GM18909 (cell line): ENCODE measurements at regions not wholly inside any gene's neighbourhood (a gene's known extent, or its start where the extent isn't known, plus 50 kb on each side); places are given as distances from the start of the nearest gene placed in this dataset.
A peak's percentile ranks its signal among the peaks of the same experiment; 100 is the strongest.
"Not testable (repeated sequence)": the region's sequence is repeated elsewhere in the genome, so short reads cannot be mapped to it uniquely, and the experiment has no call there.

Experiments
- ATAC-seq: cut with Tn5 transposase; IDR thresholded peaks from one replicate; pipeline ENCODE4 v1.9.1; 2021; ENCODE audit warnings: mild to moderate bottlenecking; ENCODE audit not compliant: unreplicated experiment, poor library complexity

DNA sequence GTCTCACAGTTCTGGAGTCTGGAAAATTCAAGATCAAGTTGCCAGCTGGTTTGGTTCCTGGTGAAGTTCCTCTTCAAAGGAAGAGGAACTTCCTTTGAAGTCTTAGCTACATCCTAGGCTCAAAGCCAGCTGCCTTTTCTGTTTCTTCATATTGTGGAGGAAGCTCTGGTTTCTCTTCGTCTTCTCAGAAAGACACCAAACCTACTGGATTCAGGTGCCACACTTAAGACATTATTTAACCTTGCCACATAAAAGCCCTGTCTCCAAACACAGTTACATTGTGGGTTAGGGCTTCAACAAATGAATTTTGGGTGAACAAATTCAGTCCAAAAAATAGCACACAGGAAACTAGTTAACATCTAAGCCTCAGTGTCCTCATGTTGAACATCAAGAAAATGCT, 1019.8 kb downstream of the GALC start:
- ATAC-seq: no peak

DNA sequence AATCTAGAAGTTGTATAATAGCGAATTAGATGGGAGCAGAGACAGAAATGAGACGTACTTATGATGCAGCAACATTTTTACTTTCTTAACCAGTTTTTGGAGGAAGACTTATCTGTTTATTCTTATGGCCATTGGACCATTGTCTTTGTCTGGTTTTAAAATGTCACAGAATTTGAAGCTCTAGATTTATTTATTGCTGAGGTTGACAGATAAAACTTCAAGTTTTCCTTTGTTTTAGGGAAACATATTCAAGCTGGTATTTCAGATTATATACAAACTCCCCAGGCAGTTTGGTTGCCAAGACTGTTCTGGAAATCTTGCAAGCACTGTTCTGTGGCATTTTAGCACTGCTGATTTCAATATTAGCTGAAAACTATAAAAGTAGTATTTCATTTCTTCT, 1021.7 kb downstream of the GALC start:
- no peak for ATAC-seq

DNA sequence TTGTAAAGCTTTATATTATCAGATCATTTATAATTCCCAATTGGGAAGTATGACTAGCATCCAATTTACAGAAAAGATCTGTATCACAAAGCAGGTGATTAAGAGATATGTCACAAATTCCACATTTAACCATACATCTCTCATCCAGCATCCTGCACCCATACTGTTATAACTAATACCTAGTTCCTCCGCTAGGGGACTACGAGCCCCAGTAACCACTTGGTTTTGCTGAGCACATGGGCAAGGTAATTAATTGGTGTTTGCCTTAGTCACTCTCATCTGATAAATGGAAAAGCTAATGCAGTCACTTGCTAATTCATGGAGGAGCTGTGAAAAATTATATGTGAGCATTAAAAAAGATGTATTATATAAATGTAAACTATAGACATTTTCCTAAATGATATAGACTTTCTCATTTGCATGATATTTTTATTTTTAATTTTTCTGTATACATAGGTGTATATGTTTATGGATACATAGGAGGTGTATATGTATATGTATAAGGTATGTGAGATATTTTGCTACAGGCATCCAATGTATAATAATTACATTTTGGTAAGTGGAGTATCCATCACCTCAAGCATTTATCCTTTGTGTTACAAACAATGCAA, 1031.8 kb downstream of the GALC start:
- peak; percentile 76 for ATAC-seq

DNA sequence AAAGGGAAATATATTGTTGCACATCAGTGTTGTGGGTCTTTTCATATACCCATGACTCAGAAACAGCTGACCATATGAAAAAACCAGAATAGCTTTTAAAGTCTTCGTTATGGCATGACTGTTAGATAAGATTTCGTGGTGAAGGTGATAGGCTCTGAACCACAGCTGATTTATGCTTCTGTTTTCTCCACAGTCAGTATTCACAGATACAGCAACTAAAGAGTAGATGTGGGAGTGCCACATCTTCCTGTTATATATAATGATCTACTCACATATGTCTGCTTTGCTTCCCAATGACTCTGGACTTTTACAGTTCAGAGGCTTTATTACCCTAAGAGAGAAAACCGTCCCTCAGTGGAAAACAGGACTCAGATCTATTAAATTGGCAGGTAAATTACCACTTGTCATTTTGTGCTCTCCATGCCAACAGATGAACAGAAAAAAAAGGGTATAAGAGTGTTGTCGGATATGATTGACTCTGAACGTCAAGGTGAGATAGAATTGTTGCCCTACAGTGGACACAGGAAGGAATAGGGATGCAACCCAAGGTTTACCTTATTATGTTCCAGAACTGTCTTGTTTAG, 1037.1 kb downstream of the GALC start:
- ATAC-seq: no peak

DNA sequence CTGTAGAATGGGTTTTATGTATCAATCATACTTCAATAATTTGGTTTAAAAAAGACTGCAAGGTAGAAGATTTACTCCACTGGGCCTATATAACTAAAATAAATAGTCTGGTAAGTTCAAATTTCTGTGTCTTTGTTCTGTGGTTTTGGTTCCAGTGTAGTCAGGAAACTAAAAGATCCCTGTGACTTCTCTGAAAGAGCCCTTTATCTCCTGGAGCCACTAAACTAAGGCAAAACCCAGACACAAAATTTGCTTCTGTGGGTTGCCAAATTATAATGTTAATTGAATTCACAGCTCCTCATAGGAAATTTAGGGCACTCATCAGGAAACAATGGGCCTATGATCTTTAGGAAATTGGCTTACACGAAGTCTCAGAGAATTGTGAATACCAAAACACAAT, 1038.4 kb downstream of the GALC start:
- no peak for ATAC-seq

DNA sequence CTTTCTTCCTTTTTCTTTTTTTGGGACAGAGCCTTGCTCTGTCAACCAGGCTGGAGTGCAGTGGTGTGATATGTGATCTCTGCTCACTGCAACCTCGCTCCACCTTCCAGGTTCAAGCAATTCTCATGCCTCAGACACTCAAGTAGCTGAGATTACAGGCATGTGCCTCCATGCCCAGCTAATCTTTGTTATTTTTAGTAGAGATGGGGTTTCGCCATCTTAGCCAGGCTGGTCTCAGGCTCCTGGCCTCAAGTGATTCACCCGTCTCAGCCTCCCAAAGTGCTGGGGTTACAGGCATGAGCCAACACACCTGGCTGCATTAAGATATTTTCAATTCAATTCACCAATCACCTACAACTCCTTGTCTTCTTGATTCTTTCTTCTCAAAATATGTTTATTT, 1046.5 kb downstream of the GALC start:
- no peak for ATAC-seq

DNA sequence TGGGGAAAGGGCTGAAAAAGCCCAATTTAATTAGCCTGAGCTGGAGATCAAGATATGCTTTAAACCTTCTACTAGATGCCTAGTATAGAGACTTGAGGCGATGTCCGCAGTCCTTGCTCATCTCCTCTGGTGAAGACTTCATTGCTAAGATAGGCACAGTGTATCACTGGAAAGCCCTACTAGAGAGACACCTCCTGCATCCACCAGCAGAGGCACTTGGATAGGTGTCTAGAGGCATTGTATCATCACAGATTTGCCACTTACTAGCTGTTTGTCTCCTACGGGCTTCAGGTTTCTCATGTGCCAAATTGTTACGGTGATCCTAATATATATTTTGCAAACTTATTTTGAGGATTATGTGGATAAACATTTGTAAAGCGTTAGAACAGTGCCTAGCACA, 1048.5 kb downstream of the GALC start:
- no peak for ATAC-seq

DNA sequence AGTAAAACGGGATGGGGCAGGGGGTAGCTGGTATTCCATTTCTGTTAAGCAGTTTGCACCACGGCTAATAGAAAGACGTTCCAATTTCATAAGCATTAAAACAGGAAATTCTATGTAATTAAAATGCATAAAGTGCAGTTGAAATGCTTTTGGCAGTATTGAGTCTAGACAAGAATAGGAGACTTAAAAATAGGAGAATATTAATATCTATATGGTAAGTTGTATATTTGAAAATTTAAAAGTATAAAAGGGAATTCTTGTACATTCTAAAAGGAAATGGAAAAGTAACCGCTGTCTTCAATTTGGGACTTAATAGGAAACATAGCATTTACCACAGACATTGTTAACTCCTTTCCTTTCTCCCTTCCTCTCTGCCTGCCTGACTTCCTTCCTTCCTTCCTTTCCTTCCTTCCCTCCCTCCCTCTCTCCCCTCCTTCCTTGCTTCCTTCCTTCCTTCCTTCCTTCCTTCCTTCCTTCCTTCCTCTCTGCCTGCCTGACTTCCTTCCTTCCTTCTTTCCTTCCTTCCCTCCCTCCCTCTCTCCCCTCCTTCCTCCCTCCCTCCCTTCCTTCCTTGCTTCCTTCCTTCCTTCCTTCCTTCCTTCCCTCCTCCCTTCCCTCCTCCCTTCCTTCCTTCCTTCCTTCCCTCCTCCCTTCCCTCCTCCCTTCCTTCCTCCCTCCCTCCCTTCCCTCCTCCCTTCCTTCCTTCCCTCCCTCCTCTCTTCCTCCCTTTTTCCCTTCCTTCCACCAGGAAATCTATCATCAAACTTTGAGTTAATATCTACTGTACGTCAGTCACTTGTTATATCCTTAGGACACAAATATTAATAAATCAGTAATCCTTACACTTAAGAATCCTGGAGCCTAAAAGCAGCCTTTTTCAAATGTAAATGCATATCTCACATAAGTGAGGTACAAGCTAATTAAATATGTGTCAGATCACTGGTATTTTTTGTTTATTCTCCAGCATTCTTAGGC, 1049.3 kb downstream of the GALC start:
- no peak for ATAC-seq

DNA sequence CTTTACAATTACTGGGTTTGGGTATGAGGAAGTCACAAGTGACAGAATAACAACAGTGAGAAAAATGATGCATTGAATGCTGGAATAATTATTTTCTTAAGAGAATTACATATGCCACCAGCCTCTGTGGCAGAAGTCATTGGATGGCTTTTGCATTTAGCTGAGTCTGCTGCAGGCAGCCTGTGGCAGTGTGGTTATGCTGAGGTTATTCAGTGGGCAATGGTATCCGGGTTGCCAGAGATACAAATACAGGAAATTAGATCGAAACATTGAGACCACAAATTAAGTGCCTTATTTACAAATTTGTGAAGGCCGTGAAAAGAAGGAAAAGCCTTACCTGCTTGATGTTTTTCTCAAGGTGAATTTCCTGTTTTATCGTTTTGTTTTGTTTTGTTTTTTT, 1050.0 kb downstream of the GALC start:
- ATAC-seq: no peak

DNA sequence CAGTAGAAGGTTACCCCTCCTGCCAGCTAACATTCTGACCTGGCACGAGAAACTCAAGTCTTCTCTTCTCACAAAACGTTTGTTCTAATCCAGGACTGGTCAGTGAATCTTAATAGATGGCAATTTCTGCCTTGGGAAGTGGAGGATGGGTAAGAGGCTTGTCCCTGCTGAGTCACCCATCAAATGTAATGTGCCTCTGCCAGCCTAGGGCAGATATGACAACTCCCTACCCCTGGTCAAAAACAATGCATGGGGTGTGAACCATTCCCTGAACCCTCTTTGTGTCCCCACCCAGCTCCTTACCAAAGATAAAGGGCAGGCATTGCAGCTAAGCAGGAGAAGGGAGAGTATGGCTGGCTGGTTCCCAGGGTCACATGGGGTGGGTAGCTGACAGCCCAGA, 1052.9 kb downstream of the GALC start:
- ATAC-seq: no peak

DNA sequence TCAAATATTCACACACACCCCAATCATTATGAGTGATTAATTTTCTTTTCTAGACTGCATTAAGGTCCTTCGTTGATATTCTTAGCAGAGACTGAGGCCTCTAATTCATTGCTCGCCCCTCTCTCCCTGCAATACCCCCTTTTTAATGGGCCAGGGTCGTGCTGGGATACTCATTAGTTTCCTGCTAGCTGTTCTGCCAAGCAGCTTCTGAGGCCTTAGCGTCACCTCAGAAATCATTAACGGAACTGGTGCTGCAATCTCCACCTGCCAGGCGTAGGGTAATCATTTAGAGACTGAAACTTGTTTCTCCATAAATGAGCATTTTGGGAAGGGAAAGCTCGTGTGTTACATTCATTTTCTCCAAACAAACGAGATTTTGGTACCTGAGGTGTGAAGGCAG, 1054.7 kb downstream of the GALC start:
- no peak for ATAC-seq

DNA sequence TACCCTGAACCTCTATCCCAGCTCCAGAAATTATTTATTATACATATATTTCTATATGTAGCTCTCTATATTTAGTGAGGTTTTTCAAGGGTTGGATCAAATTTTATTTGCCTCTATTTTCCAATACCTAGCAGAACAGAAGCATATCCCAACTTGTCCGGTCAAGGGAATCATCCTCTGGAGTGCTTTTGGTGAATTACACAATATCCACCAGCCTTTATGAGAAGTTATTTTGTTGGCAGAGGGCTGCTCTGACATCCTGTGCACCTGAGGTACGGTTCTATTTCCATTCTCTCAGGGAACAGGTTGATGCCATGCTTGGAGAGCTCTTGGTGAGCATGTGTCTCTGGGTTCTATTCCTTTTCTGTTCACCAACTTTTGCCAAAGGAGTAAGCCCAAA, 1056.4 kb downstream of the GALC start:
- ATAC-seq: no peak

DNA sequence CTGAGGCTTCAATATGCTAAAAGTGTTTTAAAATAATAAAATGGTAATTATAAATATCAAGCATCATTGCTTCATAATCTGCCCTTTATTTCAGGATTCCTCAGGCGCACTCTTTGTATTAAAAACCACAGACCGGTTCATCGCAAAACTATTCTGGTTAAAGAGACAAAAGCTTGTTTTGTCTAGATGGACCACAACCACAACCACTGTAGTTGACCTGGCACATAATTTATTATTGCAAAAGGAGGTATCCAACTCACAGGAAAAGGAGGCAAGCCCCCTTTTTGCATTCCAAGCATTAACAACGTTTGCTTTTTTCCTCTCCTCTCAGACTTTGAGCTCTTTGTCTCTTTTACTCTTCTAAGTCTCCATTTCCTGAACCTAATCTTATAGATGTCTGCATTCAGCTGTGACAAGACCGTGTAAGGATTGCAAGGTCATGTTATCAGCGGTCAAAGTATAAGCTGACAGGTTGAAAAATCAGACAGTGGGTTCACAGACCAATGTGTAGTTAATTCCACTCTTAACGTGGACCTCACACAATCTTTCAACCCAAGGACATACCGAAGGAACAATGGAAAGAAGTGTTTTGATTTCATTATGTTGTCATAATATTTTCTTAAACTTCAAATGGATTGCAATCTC, 1057.6 kb downstream of the GALC start:
- ATAC-seq: no peak

DNA sequence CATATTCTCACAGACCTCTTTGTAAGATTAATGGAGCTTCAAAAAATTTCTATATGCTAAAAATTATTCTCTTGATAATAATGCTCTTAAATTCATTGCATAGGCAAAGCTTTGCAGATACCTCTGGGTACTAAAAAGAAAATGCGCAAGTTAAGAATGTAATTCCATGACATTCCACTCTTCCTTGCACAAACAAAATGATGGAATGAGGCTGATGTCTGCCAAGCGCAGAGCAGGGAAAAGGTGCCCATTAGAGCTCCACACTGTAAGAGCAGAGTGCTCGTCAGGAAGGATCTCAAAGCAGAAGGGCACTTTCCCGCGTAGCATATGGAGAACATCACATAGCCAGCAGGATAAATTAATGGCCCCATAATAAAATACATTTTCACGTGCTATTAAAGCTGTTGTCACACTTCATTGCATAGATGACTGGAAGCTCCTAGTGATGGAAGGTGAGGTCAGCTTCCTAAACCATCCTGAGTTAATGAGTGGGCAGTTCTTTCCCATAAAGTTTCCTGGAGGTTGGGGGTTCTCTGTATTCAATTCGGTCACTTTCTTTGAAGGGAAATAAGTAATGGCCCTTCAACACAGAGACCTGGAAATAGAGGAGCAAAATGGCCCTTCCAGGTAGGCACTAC, 1058.9 kb downstream of the GALC start:
- ATAC-seq: no peak

DNA sequence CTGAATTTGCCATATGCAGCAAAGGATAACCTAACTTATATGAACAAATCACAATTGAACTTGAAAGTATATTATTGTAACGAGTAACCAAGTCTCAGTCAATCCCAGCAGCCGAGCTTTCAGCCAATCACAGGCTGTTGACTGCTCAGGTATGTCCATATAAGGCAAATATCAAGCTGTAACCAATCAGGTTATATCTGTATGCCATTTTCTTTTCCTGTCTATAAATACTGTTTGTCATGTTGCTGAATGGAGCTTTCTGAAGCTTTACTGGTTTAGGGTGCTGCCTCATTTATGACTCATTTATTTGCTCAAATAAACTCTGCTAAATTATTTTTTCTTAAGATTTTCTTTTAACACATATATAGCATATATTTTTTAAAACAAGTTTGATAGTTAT, 1059.5 kb downstream of the GALC start:
- no peak for ATAC-seq

DNA sequence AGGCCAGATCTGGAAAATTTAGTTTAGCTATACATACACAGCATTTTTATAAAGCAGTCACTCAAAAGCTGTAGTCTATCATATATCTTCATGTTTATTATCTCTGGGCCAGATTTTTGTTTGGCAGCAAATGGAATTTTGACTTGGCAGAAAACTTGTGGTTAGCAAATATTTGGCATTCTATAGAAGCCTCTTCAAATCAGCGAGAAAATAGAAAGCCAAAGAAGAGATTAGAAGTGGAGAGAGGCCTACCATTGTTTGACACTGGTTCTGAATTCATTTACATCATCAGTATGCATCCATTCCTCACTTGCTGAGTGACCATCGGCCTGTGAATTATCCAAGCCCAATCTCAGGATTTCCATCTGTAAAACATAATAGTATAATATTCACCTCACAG, 1077.6 kb downstream of the GALC start:
- no peak for ATAC-seq

DNA sequence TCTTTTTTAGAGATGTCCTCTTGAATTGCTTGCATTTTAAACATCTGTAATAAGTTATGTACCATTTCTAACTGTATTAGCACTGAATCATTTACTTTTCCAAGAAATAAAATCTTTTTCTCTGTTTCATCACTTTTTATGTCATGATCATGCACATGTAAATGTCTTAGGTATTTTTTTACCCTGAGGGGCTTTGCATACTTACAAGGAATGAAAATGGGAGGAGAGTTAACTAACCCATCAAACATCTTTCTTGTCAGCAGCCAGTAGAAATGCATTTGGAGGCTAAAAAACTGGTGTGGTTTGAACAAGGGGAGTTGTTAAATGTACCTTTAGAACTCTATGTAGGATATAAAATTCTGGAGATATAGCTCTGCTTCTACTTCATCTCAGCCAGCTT, 1080.3 kb downstream of the GALC start:
- ATAC-seq: no peak

DNA sequence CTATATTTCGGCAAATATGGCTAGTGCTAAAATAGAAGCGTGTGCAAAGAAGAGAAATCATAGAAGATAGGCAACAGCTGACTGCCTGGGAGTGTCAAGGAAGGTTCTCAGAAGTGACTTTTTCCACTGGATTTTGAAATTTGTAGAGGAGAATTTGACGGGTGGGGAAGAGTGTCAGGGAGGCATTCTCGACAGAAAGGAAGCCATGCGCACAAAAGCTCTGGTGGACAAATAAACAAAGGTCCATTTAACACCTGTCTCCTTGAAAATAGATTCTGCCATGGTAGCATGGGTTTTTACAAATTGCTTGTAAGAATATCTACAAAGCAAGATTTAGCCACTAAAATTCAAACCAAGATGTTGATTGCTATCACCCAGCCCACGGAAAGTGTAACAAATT, 1081.5 kb downstream of the GALC start:
- no peak for ATAC-seq

DNA sequence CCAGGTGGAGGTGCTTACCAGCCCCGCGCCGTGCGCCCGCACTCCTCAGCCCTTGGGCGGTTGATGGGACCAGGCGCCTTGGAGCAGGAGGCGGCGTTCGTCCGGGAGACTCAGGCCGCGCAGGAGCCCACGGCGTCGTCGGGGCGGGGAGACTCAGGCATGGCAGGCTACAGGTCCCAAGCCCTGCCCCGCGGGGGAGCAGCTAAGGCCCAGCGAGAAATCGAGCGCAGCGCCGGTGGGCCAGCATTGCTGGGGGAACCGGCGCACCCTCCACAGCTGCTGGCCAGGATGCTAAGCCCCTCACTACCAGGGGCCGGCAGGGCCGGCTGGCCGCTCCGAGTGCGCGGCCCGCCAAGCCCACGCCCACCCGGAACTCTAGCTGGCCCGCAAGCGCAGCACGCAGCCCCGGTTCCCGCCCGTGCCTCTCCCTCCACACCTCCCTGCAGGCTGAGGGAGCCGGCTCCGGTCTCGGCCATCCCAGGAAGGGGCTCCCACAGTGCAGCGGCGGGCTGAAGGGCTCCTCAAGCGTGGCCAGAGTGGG, 1087.5 kb downstream of the GALC start:
- not testable (repeated sequence) for ATAC-seq
